Osteocyte (in vitro differentiated cells): ENCODE measurements at regions not wholly inside any gene's neighbourhood (a gene's known extent, or its start where the extent isn't known, plus 50 kb on each side); places are given as distances from the start of the nearest gene placed in this dataset.
"Not testable (repeated sequence)": the region's sequence is repeated elsewhere in the genome, so short reads cannot be mapped to it uniquely, and the experiment has no call there.

ENCODE experiments used
- DNase-seq: peaks from one replicate; pipeline ENCODE4 v3.0.0; 2021; ENCODE audit warnings: mixed read lengths; ENCODE audit not compliant: unreplicated experiment; ENCODE audit errors: extremely low spot score
- H3K27ac Mint-ChIP-seq: one replicate; pipeline ENCODE4 v1.8.0; 2021; ENCODE audit warnings: mild to moderate bottlenecking, mixed read lengths; ENCODE audit not compliant: unreplicated experiment
- H3K27me3 Mint-ChIP-seq: one replicate; pipeline ENCODE4 v1.8.0; 2021; ENCODE audit warnings: mixed read lengths; ENCODE audit not compliant: unreplicated experiment
- H3K36me3 Mint-ChIP-seq: one replicate; pipeline ENCODE4 v1.8.0; 2021; ENCODE audit warnings: mixed read lengths; ENCODE audit not compliant: unreplicated experiment
- H3K4me1 Mint-ChIP-seq: one replicate; pipeline ENCODE4 v1.8.0; 2021; ENCODE audit warnings: mixed read lengths; ENCODE audit not compliant: unreplicated experiment
- H3K4me3 Mint-ChIP-seq: one replicate; pipeline ENCODE4 v1.8.0; 2021; ENCODE audit warnings: mild to moderate bottlenecking, moderate library complexity, mixed read lengths; ENCODE audit not compliant: unreplicated experiment
- H3K9me3 Mint-ChIP-seq: one replicate; pipeline ENCODE4 v1.8.0; 2021; ENCODE audit warnings: mixed read lengths; ENCODE audit not compliant: unreplicated experiment
- CTCF ChIP-seq: fragments of 200-600 bp; sonication (generic); IDR thresholded peaks from 2 replicates; pipeline ENCODE4 v1.5.0; 2021; ENCODE audit warnings: antibody characterized with exemption, mild to moderate bottlenecking, moderate library complexity

GRCh38 chr4:38482696-38483095 is 181.3 kb upstream of the KLF3 start:
- no peaks in the 10 kb centered on the region for H3K36me3 Mint-ChIP-seq
- H3K9me3 Mint-ChIP-seq: no peaks in the 10 kb centered on the region
- TF ChIP-seq CTCF: no peak
- H3K27me3 Mint-ChIP-seq: peaks cover 25% of the 10 kb centered on the region
- no peak overlapping the region for H3K4me3 Mint-ChIP-seq
- DNase-seq: no peak
- no peak overlapping the region for H3K27ac Mint-ChIP-seq
- H3K4me1 Mint-ChIP-seq: no peaks in the 10 kb centered on the region

GRCh38 chr4:38483628-38484027 is 180.4 kb upstream of the KLF3 start:
- not testable (repeated sequence) for H3K9me3 Mint-ChIP-seq, H3K27ac Mint-ChIP-seq, DNase-seq, H3K4me1 Mint-ChIP-seq, H3K36me3 Mint-ChIP-seq, H3K4me3 Mint-ChIP-seq
- H3K27me3 Mint-ChIP-seq: peaks cover 18% of the 10 kb centered on the region

- DNase-seq: no peak
These were observed 174.8 kb upstream of the KLF3 start for GRCh38 chr4:38489011-38489861.

GRCh38 chr4:38489924-38490639 is 173.9 kb upstream of the KLF3 start:
- peaks cover 22% of the 10 kb centered on the region for H3K4me1 Mint-ChIP-seq
- no peaks in the 10 kb centered on the region for H3K36me3 Mint-ChIP-seq
- peak overlapping the region; percentile 68 for H3K27ac Mint-ChIP-seq
- peaks cover 6% of the 10 kb centered on the region for H3K27me3 Mint-ChIP-seq
- no peaks in the 10 kb centered on the region for H3K9me3 Mint-ChIP-seq
- H3K4me3 Mint-ChIP-seq: no peak overlapping the region
- no peak for DNase-seq
- TF ChIP-seq CTCF: no peak

More at GRCh38 chr4:38489011-38489861, 174.8 kb upstream of the KLF3 start:
- H3K9me3 Mint-ChIP-seq: no peaks in the 10 kb centered on the region
- H3K4me3 Mint-ChIP-seq: no peak overlapping the region
- H3K27ac Mint-ChIP-seq: peak overlapping the region; percentile 12
- TF ChIP-seq CTCF: no peak
- H3K4me1 Mint-ChIP-seq: peaks cover 22% of the 10 kb centered on the region
- H3K36me3 Mint-ChIP-seq: no peaks in the 10 kb centered on the region
- peaks cover 6% of the 10 kb centered on the region for H3K27me3 Mint-ChIP-seq

GRCh38 chr4:38490753-38491446 is 173.1 kb upstream of the KLF3 start:
- H3K4me1 Mint-ChIP-seq: peaks cover 22% of the 10 kb centered on the region
- no peaks in the 10 kb centered on the region for H3K36me3 Mint-ChIP-seq
- TF ChIP-seq CTCF: no peak
- H3K4me3 Mint-ChIP-seq: no peak overlapping the region
- H3K27ac Mint-ChIP-seq: no peak overlapping the region
- peaks cover 6% of the 10 kb centered on the region for H3K27me3 Mint-ChIP-seq
- H3K9me3 Mint-ChIP-seq: no peaks in the 10 kb centered on the region
- no peak for DNase-seq
